NK-92 treated with Interleukin-12 subunit alpha and Interleukin-12 subunit beta, amount 100 ng/mL, for 24 hours (cell line): ENCODE measurements at regions not wholly inside any gene's neighbourhood (a gene's known extent, or its start where the extent isn't known, plus 50 kb on each side); places are given as distances from the start of the nearest gene placed in this dataset.

Experiments used
- DNase-seq: peaks from one replicate; lab custom pipeline; 2025; lab: John Stamatoyannopoulos, UW

DNA sequence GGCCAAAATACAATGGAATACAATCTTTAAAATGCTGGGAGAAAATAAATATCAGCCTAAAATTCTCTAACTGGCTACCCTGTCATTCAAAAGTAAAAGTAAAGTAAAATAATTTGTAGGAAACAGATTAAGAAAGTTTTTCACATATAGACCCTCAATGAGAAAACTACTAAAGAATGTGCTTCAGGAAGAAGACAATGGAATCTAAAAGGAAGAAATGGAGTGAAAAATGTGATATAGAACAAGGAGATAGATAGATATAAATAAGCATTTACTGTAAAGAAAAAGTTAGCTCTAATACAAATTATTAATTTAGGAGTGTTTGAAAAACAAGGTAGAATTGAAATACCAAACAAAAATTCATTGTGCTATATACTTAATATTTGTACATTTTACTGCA lies 368.6 kb upstream of the MPDZ start:
- no peak for DNase-seq

DNA sequence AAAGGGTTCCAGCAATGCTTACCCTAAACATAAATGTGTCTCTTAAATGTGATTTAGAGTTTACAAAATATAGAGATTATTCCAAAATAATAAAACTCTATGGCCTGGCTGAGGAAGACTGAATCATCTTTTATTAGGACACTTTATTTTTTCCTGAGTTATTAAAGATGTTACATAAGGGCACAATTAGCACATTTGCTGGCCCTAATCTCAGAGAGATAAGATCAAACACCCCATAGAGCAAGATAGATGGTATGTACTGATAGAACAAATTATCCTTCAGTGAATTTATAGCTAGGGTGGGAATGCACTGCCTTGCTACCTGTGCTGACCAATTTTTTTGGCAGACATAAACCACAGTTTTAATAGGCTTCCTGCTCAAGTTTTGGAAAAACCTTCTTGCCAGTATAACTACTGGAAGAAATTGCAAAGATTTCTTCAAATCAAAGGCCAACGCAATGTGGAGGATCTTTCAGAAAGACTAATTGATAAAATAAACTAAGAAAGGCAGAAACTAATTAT lies 367.1 kb upstream of the MPDZ start:
- no peak for DNase-seq

DNA sequence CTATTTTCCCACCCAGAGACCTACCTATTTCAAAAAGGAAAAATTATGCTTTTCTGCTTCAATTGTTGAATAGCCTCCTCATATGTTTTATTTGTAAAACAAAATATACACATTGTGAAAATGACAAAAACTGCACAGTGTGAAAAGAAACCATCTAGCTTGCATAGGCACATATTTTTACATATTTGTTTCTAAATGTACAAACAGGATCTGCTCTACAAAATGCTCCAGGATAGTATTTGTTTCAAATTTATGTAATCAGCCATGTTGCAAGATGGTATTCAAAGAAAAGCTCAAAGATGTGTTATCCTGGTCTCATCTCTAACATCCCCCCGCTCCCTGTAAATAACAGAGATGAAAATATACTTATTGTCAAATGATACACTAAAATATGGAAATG lies 366.1 kb upstream of the MPDZ start:
- DNase-seq, result no peak

DNA sequence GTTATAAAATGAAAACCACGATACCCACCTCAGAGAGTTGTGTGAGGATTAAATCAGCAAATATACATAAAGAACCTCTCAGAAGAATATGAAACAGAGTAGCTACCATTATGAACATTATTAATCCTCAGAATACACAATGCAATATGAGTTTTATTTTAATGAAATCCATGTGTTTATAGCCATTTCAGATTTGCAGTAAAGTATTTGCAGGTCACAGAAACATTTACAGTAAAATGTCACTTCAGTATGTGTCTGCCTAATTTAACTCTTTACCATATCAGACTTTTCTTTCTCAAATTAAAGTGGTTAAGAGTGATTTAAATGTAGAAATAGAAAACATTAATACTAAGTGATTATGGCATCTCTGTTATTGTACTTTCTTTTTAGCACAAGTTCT lies 365.2 kb upstream of the MPDZ start:
- DNase-seq, result no peak

DNA sequence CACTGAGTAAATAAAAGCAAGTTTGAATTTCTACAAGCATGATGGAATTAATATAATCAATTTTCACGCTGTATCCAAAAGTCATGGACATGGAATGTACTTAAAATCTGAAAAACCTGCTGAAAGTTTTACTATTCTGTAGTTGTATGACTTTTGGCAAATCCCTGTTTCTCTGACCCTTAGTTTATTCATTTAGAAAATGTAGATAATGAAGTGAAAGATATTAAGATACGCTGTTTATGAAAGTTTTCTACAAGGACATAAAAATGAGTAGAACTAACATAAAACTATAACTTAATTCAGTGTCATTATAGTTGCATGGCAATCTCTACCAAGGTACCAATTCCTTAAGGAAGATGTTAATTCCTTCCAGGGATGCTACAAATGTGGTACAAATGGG lies 363.2 kb upstream of the MPDZ start:
- no peak for DNase-seq

DNA sequence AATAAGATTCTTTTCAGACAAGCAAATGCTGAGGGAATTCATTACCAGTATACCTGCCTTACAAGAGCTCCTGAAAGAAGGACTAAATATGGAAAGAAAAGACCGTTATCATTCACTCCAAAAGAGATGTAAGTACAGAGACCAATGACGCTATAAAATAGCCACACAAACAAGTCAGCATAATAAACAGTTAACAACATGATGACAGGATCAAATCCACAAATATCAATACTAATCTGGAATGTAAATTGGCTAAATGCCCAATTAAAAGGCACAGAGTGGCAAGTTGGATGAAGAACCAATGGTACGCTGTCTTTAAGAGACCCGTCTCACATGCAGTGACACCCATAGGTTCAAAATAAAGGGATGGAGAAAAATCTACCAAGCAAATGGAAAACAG lies 349.6 kb upstream of the MPDZ start:
- no peak for DNase-seq

DNA sequence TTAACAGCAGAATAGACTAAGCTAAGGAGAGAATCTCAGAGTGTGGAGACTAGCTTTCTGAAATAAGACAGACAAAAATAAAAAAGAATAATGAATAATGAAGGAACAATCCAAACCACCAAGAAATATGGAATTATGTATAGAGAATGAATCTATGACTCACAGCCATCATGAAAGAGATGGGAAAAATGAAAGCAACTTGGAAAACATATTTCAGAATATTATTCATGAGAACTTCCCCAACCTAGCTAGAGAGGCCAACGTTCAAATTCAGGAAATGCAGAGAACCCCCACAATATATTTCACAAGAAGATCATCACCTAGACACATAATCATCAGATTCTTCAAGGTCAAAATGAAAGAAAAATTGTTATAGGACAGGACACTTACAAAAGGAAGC lies 349.0 kb upstream of the MPDZ start:
- DNase-seq, result no peak

DNA sequence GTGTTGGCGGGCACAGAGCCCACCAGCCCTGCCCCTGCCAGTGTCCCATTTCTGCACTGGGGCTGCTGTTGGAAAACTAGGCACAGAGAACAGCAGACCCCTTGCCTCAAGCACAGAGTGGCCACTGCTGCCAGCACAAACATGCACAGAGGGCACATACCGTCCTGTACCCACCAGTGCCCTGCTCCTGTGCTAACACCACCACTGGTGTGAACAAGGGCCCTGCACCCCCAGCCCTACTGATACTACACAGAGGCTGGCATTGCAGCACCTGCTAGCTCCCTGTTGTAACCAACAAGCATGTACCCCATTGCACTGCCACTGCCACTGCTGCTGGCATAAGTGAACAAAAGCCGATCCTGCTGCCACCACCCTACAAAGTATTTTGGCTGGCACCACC lies 348.0 kb upstream of the MPDZ start:
- no peak for DNase-seq

DNA sequence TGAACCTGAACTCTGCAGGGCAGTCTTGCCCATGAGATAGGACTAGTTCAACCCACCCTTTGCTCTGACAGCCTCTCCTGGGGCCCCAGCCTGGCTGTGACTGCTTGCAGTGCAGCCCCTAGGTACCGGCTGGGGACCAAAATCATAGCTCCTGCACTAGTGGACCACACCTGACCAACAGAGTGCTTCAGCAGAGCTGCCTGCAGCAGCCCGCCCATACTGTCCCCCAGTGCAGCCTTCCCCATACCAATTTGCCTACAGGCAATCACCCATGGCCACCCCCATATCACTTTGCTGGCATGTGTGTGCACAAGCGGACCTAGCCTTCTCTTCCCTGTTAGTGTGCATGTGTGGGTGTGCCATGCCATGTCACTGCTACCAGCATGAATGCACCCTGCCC lies 347.6 kb upstream of the MPDZ start:
- DNase-seq, result no peak

DNA sequence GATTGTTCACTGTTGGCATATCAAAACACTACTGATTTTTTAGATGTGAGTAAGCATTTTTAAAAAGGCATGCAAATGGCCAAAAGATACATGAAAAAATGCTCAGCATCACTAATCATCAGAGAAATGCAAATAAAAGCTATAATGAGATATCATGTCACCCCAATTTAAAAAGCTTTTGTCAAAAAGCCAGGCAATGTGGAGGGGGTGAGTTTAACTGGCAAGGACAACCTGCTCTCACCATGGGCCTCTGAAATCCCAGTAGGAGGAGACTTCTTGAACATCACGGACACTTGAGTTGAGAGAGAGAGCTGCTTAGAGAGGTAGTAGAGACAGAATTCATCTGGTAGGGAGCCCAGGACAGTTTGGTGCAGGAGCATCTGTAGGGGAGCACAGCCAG lies 347.1 kb upstream of the MPDZ start:
- no peak for DNase-seq

DNA sequence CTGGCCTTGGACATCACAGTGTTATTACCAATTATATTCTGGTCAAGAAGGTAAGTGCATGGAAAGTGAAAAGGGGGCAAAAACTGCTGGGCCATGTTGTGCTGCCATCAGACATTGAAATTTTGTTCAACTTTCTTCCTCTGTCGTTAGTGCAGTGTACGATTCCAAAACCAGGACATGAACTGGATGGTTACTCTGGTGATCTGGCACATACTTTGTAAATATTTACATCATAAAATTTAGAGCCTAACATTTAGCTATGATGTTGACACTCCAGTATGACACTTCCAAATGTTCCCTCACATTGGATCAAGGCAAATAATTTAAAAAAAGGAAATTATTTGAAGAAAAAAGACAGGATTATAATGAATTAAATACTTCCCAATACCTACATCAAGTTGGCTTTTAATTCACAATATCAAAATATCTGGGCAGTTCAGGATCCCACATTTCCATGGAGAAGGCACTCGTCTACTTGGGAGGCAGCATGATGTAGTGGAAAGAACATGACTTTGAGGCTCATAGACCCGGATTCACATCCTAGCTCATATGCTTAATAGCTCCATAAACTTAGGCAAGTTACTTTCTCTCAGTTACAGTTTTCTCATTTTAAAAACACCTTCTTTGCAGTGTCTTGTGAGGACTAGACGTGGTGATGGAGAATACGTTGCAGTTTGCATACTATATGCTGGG lies 342.5 kb upstream of the MPDZ start:
- no peak for DNase-seq

DNA sequence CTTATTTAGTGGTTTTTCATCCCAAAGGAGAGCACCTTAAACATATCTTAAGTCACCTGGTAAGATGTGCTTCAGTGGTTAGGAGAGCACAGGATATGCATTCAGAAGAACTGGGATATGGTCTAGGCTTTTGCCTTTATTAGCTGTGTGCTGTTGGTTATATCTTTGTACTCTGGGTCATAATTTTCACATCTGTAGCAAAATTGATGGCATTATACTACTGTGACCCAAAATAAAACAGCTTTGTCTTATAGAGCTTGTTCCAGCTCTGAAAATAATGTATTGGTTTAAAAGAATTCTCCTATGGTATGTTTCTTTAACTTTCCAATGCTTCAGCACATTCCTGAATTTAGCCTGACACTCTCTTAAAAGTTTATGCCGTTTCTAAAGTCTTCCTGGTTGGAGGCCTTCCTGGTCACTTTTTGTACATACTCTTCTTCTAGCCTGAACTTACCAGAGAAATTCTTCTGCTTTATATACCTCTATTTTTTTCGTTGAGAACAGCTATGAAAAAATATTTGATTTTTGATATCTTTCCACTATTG lies 337.1 kb upstream of the MPDZ start:
- DNase-seq, result no peak

DNA sequence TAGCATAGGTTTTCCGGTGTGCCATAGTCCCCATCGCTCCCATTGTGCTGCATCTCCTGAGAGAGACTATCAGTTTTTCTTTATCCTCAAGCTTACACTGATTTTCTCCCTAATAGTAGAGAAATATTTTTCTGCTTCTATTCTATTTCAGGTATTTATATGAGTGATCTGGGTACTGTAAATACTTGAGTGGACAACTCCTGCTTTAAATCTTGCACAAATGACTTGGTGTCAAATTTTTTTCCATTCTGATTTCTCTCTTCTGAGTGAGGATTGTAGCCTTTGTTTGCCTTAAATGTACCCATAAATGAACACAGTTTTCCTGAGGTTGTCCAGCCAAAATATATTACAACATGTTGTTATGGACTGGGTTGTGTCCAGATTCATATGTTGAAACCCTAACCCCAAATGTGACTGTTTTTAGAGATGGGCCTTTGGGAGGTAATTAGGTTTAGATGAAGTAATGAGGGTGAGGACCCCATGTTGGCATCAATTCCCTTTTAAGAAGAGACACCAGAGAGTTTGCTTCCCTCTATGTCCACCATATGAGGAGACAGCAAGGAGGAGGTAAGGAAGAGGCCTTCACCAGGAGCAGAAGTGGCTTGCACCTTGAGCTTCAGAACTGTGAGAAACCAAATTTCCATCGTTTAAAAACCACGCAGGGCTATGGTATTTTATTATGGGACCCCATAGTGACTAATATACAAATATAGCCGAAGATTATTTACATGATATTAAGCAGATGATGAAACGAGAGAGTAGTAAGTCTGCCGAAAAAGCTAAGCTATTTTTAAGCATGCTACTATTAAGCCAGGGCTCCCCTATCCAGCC lies 336.4 kb upstream of the MPDZ start:
- no peak for DNase-seq

DNA sequence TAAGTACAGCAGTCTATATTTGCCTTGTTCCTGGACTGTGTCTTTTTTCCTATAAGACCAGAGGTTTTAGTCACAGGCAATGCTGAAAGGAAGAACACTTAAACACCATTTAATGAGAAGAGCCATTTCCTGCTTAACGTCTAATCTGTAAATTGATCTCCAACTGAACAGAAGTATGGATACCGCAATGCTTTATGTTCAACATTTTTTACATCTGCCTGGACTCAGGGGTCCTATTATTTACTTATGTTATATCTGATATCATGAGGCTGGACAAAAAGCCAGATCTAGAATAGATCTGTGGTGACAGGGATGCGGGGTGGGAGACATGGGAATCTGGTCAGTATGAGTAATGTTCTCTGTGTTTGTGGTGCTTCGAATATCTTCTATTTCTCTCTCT lies 334.6 kb upstream of the MPDZ start:
- no peak for DNase-seq

DNA sequence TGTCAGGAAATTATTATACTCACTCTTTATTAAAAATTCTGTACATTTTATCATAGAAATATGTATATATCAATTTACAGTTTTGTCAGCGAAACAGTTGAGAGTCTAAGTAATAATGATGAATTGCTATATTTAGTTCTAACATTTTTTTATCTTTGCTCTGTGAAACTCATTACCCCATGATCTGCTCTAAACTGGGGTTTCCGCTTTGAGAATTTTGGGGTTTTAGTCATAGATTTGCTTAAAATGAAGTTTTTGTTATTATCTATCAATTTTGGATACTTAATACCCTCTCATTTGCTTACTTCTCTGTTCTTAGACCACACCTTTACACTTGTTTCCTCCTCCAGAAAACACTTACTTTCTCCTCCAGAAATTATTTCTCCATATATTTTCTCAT lies 333.8 kb upstream of the MPDZ start:
- DNase-seq, result no peak

DNA sequence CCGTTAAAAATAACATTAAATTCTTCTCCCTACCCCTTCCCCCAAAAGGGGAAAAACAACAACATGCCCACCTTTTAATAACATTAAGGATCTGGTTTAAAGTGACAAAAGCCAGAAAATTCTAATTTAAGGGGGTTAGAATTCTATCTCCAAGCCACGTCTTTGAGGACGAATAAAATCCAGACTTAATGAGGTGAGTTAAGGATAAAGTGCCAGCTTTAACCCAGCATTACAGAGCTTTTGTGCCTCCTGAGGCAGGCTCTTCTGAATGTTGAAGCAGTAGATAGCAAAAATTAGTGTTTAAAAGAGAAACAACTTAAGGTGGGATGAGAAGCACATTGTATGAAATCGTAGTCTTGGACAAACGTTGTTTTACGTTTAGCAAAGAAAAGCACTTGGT lies 329.0 kb upstream of the MPDZ start:
- DNase-seq, result no peak

DNA sequence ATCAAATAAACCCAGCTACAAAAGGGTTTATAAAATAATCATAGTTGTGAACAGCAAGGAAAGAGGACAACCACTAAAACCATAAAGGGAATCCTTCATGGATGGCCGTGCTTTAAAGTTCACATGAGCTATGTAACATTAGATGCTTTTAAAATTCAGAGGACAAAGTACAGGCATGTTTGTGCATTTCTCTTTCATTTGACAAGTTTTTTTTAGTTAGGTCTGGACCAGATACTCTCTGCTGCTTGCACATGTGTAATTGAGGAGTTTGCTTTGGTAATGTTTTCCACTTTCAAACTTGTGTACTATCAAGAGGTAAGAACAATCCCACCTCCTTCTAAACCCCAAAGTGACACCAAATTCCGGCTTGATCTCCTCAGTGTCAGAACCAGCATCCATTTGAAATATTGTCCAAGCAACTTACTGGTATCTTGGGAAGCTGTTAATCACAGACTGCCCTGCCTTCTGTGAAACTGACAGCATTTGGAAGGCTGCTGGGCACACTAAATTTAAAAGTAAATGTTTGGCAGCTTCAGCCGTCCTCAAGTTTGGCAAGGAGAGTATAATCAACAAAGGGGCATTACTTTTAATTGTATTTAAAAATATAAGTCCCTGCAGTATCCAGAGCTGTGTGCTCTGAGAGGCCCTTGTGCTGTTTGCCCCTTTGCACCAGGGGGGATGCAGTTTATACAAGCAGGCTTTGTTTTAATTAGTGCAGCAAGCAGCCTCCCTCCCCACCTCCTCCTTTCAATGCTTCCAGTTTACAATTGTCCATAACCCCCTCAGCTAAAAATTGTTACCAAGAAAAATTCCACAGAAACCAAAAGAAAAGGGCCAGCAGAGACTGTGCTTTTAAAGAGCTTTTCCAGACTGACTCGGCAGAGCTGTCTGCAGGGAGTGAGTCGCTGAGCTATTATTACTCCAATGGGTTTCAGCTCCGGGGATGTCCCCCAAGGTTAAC lies 328.3 kb upstream of the MPDZ start:
- no peak for DNase-seq

DNA sequence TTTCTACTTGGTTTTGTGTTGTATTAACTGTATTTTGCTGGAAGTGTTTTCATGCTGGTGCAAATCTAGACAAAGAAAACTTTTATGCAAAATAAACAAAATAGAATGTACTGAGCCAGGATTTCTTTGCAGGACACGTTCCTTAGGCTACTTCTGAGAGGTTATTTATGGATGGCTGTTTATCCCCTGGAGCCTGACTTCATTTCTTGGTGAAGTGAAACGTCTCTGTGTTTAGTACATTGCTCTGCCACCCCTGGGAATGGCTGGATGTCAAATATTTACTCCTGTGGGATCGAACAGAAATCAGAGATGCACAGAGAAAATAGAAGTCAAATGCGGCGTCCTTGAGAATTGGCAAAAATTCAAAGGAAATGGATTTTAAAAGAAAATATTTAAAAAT lies 327.1 kb upstream of the MPDZ start:
- DNase-seq, result no peak

DNA sequence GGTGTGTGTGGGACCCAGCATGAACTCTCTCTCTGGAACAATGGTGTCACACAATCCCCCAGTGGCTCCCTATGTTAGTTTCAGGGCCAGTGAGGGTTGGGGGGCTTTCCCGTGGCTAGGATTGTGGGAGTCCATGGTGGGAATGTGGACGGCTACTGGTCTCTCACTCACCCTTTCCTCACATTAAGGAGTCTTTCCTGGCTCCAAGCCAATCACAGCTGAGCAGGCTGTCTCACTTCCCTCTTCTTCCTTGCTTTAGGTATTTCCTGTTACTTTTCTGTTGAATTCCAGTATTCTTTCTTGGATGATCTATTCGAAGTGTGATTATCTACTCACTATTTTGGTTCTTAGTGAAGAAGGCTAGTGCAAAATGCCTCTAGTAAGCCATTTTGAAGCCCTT lies 324.4 kb upstream of the MPDZ start:
- DNase-seq, result no peak

DNA sequence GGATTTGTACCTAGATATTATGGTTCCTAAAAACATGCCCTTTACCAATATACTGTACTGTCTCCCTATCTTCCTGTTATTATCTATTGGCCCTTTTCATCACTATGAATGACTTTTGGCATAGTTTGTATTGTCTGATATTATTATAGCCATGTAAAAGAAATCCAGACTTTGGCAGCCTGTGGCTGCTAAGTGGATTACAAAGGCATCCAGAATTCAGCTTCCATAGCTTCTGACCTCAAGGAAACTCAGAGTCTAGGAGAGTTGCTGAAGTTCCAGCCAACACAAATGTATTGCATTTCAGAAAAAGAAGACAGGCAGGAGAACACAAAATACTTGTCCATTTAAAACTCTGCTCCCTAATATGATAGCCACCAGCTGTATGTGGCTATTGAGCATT lies 319.2 kb upstream of the MPDZ start:
- no peak for DNase-seq

DNA sequence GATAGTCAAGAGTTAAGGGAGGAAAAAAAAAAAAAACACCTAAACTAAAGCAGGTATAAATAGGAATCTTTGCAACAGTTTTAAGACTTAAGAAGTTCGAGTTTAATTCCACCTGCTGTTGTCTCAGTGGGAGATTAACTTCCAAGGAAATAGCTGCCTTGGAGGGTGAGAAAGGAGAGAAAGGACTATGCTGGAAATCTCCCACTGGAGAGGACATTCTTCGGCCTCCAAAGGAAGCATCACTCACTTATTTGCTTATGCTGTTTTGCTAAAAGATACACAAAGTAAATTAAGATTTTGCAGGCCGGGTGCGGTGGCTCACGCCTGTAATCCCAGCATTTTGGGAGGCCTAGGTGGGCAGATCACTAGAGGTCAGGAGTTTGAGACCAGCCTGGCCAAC lies 317.9 kb upstream of the MPDZ start:
- DNase-seq, result no peak

DNA sequence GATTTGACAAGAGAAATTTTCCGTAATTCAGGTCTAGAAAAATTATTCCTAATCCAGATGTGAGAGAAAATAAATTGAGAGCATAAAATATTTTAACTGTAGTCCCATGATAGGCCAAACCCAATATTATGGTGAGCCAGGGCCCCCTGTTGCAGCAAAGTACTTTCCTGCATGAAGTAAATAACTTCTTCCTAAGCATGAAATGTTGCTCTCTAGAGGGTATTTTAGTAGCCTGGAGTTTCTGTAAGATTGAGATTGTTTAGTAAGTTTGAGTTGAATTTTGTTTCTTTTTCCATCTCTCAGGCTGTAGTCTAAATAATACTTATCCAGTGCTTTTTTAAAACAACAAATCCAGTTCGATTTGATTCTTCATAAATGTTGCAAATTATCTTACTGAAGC lies 317.5 kb upstream of the MPDZ start:
- DNase-seq, result no peak
